22Rv1 (cell line): ENCODE measurements at regions not wholly inside any gene's neighbourhood (a gene's known extent, or its start where the extent isn't known, plus 50 kb on each side); places are given as distances from the start of the nearest gene placed in this dataset.
"Not testable (repeated sequence)": the region's sequence is repeated elsewhere in the genome, so short reads cannot be mapped to it uniquely, and the experiment has no call there.

Experiments
- CTCF ChIP-seq: fragments of 450-650 bp; IDR thresholded peaks from 2 replicates; pipeline ENCODE4 v1.5.1; 2017; ENCODE audit warnings: mild to moderate bottlenecking
- ZFX ChIP-seq: fragments of 450-650 bp; IDR thresholded peaks from 2 replicates; pipeline ENCODE4 v1.6.1; 2017; ENCODE audit warnings: antibody characterized with exemption, borderline replicate concordance

- not testable (repeated sequence) for TF ChIP-seq CTCF, ZFX
Measured at GRCh38 chr16:33710696-33711087, 251.3 kb downstream of the TP53TG3F start.
